Ovary (tissue), 3 donors: ENCODE measurements at regions not wholly inside any gene's neighbourhood (a gene's known extent, or its start where the extent isn't known, plus 50 kb on each side); places are given as distances from the start of the nearest gene placed in this dataset.

Experiments
- CTCF ChIP-seq, 3 donors: fragments of 450-650 bp in 2 of 3; fragments of 200-600 bp in 1 of 3; IDR thresholded peaks; one replicate each; pipeline versions ENCODE4 v1.5.1 to v1.8.0; 2016 to 2022; ENCODE audit warnings: antibody characterized with exemption in 3 of 3, mild to moderate bottlenecking in 1 of 3
- EP300 ChIP-seq: sonication (generic); formaldehyde crosslinking; IDR thresholded peaks from one replicate; pipeline ENCODE4 v1.6.1; 2017; ENCODE audit warnings: antibody characterized with exemption
- donor health status: DM: no; HTN: no; CAD: no.

GRCh38 chr4:165806613-165807012 is 66.4 kb upstream of the TLL1 start:
- TF ChIP-seq CTCF (IDR thresholded peaks at IDR 0.05), result no peak
- TF ChIP-seq EP300, result no peak
